ENCODE measurements at regions not wholly inside any gene's neighbourhood (a gene's known extent, or its start where the extent isn't known, plus 50 kb on each side); places are given as distances from the start of the nearest gene placed in this dataset.
A peak's percentile ranks its signal among the peaks of the same experiment; 100 is the strongest.

- Histone ChIP-seq H2BK20ac (ENCODE audit: low read depth, low read length) (0 out of 2 replicates have a peak overlapping the region, but pooled peaks have one; percentile 18), H3K4me1 (ENCODE audit: control insufficient read depth, insufficient read depth, low read length) (peaks cover 12% of the 10 kb centered on the region), H3K4me3 (ENCODE audit: insufficient read depth, low read depth, low read length) (no peak overlapping the region), H3K4me2 (ENCODE audit: low read depth, low read length) (no peak overlapping the region), H3K23ac (ENCODE audit: low read depth, low read length) (no peak overlapping the region), H4K20me1 (ENCODE audit: insufficient read depth, low read length) (no peaks in the 10 kb centered on the region), H4K5ac (ENCODE audit: low read depth, low read length) (no peak overlapping the region), H3K27ac (ENCODE audit: insufficient read depth, low read length) (no peak overlapping the region), H3K56ac (ENCODE audit: extremely low read depth, insufficient read depth, low read length) (no peak overlapping the region), H3K18ac (ENCODE audit: low read depth, low read length) (no peak overlapping the region), H2AK5ac (ENCODE audit: low read depth, low read length) (no peak overlapping the region), H3K9me3 (ENCODE audit: control insufficient read depth, insufficient read depth, low read length) (no peaks in the 10 kb centered on the region), H3K9ac (ENCODE audit: low read depth, low read length) (no peak overlapping the region), H2BK5ac (ENCODE audit: low read depth, low read length, poor library complexity, severe bottlenecking) (no peak overlapping the region), H3K9me1 (ENCODE audit: insufficient read depth, low read length) (peaks cover 13% of the 10 kb centered on the region), H4K91ac (ENCODE audit: insufficient read depth, low read depth, low read length) (no peak overlapping the region), H2AFZ (replicated peaks; ENCODE audit: low read length, poor library complexity) (no peak overlapping the region), H4K8ac (ENCODE audit: low read depth in 2 of 2, low read length in 2 of 2) (no peak overlapping the region), H3K27me3 (ENCODE audit: control insufficient read depth, insufficient read depth, low read length) (no peaks in the 10 kb centered on the region), H3K4ac (ENCODE audit: low read depth, low read length) (no peak overlapping the region), H2BK120ac (ENCODE audit: low read depth, low read length) (no peak overlapping the region; the same call in 1 of the 2 replicates), H3K79me1 (ENCODE audit: low read depth in 1 of 2, low read length in 2 of 2) (no peaks in the 10 kb centered on the region), H2AK9ac (replicated peaks; ENCODE audit: low read depth, low read length, poor library complexity) (no peak overlapping the region), H3K14ac (replicated peaks; ENCODE audit: low read depth, low read length) (no peak overlapping the region), H3K36me3 (ENCODE audit: control insufficient read depth, insufficient read depth, low read length) (no peaks in the 10 kb centered on the region), H2BK15ac (ENCODE audit: low read depth, low read length) (no peak overlapping the region)
- POLR2A ChIA-PET (ENCODE audit: unreplicated experiment), result no interaction called here
- in situ Hi-C loops (cut with MboI; ENCODE audit: low sequenced_read_pairs) (no loop called here), intact Hi-C loops (cut with micrococcal nuclease) (no loop called here), dilution Hi-C loops (cut with HindIII; ENCODE audit: low sequenced_read_pairs, unreplicated experiment) (no loop called here)
- DNase-seq (no peak), ATAC-seq (ENCODE audit: low read depth) (no peak)
- CTCF ChIA-PET, result no interaction called here
- TF ChIP-seq CEBPB (IDR thresholded peaks at IDR 0.05; ENCODE audit: low read depth, low read length) (no peak), MAZ (IDR thresholded peaks at IDR 0.05; ENCODE audit: borderline replicate concordance, low read depth, low read length) (no peak), MXI1 (IDR thresholded peaks at IDR 0.05; ENCODE audit: borderline replicate concordance, low read depth, low read length) (no peak), CHD1 (IDR thresholded peaks at IDR 0.05; ENCODE audit: low read depth, low read length) (no peak), RCOR1 (IDR thresholded peaks at IDR 0.05; ENCODE audit: insufficient replicate concordance, low read length) (no peak), FOS (IDR thresholded peaks at IDR 0.05; ENCODE audit: low read depth, low read length) (no peak), ELK1 (IDR thresholded peaks at IDR 0.05; ENCODE audit: borderline replicate concordance, low read depth, low read length) (no peak), POLR2A (IDR thresholded peaks at IDR 0.05; ENCODE audit: low read depth, low read length) (no peak), CTCF (conservative IDR thresholded peaks at IDR 0.05; ENCODE audit: low read depth, low read length) (no peak), BHLHE40 (IDR thresholded peaks at IDR 0.05; ENCODE audit: low read depth, low read length) (no peak), RFX5 (IDR thresholded peaks at IDR 0.05; ENCODE audit: low read depth, low read length) (no peak), RAD21 (IDR thresholded peaks at IDR 0.05; ENCODE audit: low read length) (no peak), MAFK (IDR thresholded peaks at IDR 0.05; ENCODE audit: low read depth, low read length) (no peak), USF2 (IDR thresholded peaks at IDR 0.05; ENCODE audit: low read depth, low read length) (no peak), NFE2L2 (IDR thresholded peaks at IDR 0.05; ENCODE audit: low read depth, low read length) (no peak)
- no TSS peak for BruUV-seq (replicated peaks)
- WGBS, 2 experiments (ENCODE audit: extremely low coverage in 2 of 2, insufficient read length in 1 of 2), result no CpG with 5 or more reads among the region's 6 CpGs
Measured at GRCh38 chr3:72312339-72312738, 527.4 kb upstream of the PROK2 start.

Measured in IMR-90 (cell line).